GM12878 (cell line): ENCODE measurements at regions not wholly inside any gene's neighbourhood (a gene's known extent, or its start where the extent isn't known, plus 50 kb on each side); places are given as distances from the start of the nearest gene placed in this dataset.

ENCODE experiments used
- ATAC-seq: fragments of 200-7000 bp; cut with Tn5 transposase; 3 replicates; pipeline ENCODE4 v1.9.1; 2020; ENCODE audit warnings: mild to moderate bottlenecking, moderate library complexity
- BruUV-seq: library from RNA; stranded (reverse); fragments of 400-500 nt; replicated peaks from 2 replicates; lab custom pipeline; 2021; lab: Mats Ljungman, UMichigan
- CTCF ChIA-PET: fragments of 300-600 bp; sonication (Branson Sonifier 250); formaldehyde crosslinking; extraction: SDS; loops from one replicate; lab custom pipeline; 2021; ENCODE audit warnings: inconsistent platforms; lab: Yijun Ruan, JAX
- POLR2A ChIA-PET: fragments of 350-600 bp; formaldehyde crosslinking; extraction: SDS; loops from one replicate; lab custom pipeline; 2021; ENCODE audit warnings: inconsistent platforms; lab: Charles Lee
- RAD21 ChIA-PET: fragments of 300-600 bp; sonication (Branson Sonifier 250); formaldehyde crosslinking; loops from one replicate; lab custom pipeline; 2023; ENCODE audit warnings: antibody characterized with exemption; ENCODE audit not compliant: unreplicated experiment; lab: Charles Lee
- SMC1A ChIA-PET: fragments of 300-600 bp; sonication (Branson Sonifier 250); formaldehyde crosslinking; loops from one replicate; lab custom pipeline; 2023; ENCODE audit not compliant: unreplicated experiment, uncharacterized antibody; lab: Charles Lee
- DNase-seq: peaks from one replicate; pipeline ENCODE4 v3.0.0-alpha.2; 2011; ENCODE audit warnings: low read depth, low spot score
- FAIRE-seq: peaks from 3 replicates; lab custom pipeline; 2011; peaks lifted over from hg19 to GRCh38; lab: Jason Lieb, UNC
- H2AFZ ChIP-seq: 2 replicates; pipeline ENCODE4 v1.6.0; 2011; ENCODE audit warnings: low read depth, low read length, control low read depth; ENCODE audit not compliant: control insufficient read depth
- H3K27ac ChIP-seq: 2 replicates; pipeline ENCODE4 v1.5.1; 2011; ENCODE audit warnings: control low read depth; ENCODE audit not compliant: control insufficient read depth, insufficient read depth
- H3K27me3 ChIP-seq, 2 experiments: replicated peaks in 1 of 2; 2 replicates each; pipeline versions ENCODE4 v1.6.0 to v1.6.1; 2011; ENCODE audit warnings: low read length in 1 of 2; ENCODE audit not compliant: control insufficient read depth in 2 of 2, insufficient read depth in 2 of 2
- H3K36me3 ChIP-seq, 2 experiments: 2 replicates each; pipeline ENCODE4 v1.5.1; 2011; ENCODE audit warnings: low read length in 1 of 2; ENCODE audit not compliant: control insufficient read depth in 2 of 2, insufficient read depth in 2 of 2
- H3K4me1 ChIP-seq: 2 replicates; pipeline ENCODE4 v1.6.1; 2011; ENCODE audit warnings: mild to moderate bottlenecking, low read length, moderate library complexity, mixed read lengths; ENCODE audit not compliant: control insufficient read depth, insufficient read depth
- H3K4me2 ChIP-seq: 2 replicates; pipeline ENCODE4 v1.6.0; 2011; ENCODE audit warnings: control low read depth; ENCODE audit not compliant: control insufficient read depth, insufficient read depth
- H3K4me3 ChIP-seq: fragments of 200-600 bp; sonication (generic); 2 replicates; pipeline ENCODE4 v1.5.1; 2016
- H3K79me2 ChIP-seq: 2 replicates; pipeline ENCODE4 v1.6.0; 2011; ENCODE audit warnings: low read length; ENCODE audit not compliant: control insufficient read depth, insufficient read depth
- H3K9ac ChIP-seq: 2 replicates; pipeline ENCODE4 v1.8.0; 2011; ENCODE audit warnings: low read length, control low read depth, mixed read lengths; ENCODE audit not compliant: control insufficient read depth, insufficient read depth
- H3K9me3 ChIP-seq: replicated peaks from 3 replicates; pipeline ENCODE4 v1.5.1; 2011; ENCODE audit warnings: mild to moderate bottlenecking, low read length; ENCODE audit not compliant: control insufficient read depth, insufficient read depth
- H4K20me1 ChIP-seq: 2 replicates; pipeline ENCODE4 v1.6.0; 2011; ENCODE audit not compliant: control insufficient read depth, insufficient read depth
- ASH2L ChIP-seq: fragments of 300-600, 200-600 bp; sonication (generic); IDR thresholded peaks from 2 replicates; pipeline ENCODE4 v1.6.1; 2017; ENCODE audit warnings: low read depth, mild to moderate bottlenecking, borderline replicate concordance
- CBFB ChIP-seq: IDR thresholded peaks from 2 replicates; pipeline ENCODE4 v1.6.1; 2016; ENCODE audit warnings: antibody characterized with exemption, low read depth
- CHD1 ChIP-seq: IDR thresholded peaks from 2 replicates; pipeline ENCODE4 v1.6.1; 2012; ENCODE audit warnings: low read depth, low read length, improper control_type of control experiment
- E2F4 ChIP-seq: IDR thresholded peaks from 2 replicates; pipeline ENCODE4 v1.6.1; 2012; ENCODE audit warnings: low read depth, low read length, improper control_type of control experiment
- EP300 ChIP-seq, 2 experiments: fragments of 150-350 bp in 1 of 2; IDR thresholded peaks; 2 replicates each; pipeline ENCODE4 v1.6.1; 2011 to 2012; ENCODE audit warnings: low read depth in 2 of 2, low read length in 2 of 2, borderline replicate concordance in 1 of 2, improper control_type of control experiment in 1 of 2, inconsistent platforms in 1 of 2; ENCODE audit not compliant: control insufficient read depth in 1 of 2
- FOXK2 ChIP-seq: fragments of 450-650 bp; IDR thresholded peaks from 2 replicates; pipeline ENCODE4 v1.6.1; 2017; ENCODE audit warnings: mild to moderate bottlenecking, moderate library complexity
- HDAC6 ChIP-seq: fragments of 200-600 bp; sonication (generic); IDR thresholded peaks from one replicate; pipeline ENCODE4 v1.8.0; 2017; ENCODE audit warnings: antibody characterized with exemption; ENCODE audit not compliant: unreplicated experiment
- HDGF ChIP-seq: fragments of 450-650 bp; IDR thresholded peaks from 2 replicates; pipeline ENCODE4 v1.6.1; 2016; ENCODE audit warnings: antibody characterized with exemption
- IKZF2 ChIP-seq, 2 experiments: fragments of 450-650 bp; IDR thresholded peaks; 2 replicates each; pipeline ENCODE4 v1.6.1; 2017; ENCODE audit warnings: mild to moderate bottlenecking in 2 of 2, moderate library complexity in 2 of 2
- MAX ChIP-seq: IDR thresholded peaks from 2 replicates; pipeline ENCODE4 v1.6.1; 2012; ENCODE audit warnings: low read depth, low read length, improper control_type of control experiment
- MTA3 ChIP-seq: IDR thresholded peaks from 2 replicates; pipeline ENCODE4 v1.6.1; 2012; ENCODE audit warnings: low read length, inconsistent platforms, borderline replicate concordance
- PAX5 ChIP-seq: IDR thresholded peaks from 2 replicates; pipeline ENCODE4 v1.6.1; 2011; ENCODE audit warnings: low read depth, low read length, borderline replicate concordance
- RAD51 ChIP-seq: fragments of 450-650 bp; IDR thresholded peaks from 2 replicates; pipeline ENCODE4 v1.6.1; 2016; ENCODE audit warnings: moderate library complexity, mild to moderate bottlenecking, inconsistent platforms
- SIX5 ChIP-seq: IDR thresholded peaks from 2 replicates; pipeline ENCODE4 v1.6.1; 2011; ENCODE audit warnings: mild to moderate bottlenecking, low read depth, low read length, moderate library complexity; ENCODE audit not compliant: severe bottlenecking
- SMAD5 ChIP-seq: IDR thresholded peaks from 2 replicates; pipeline ENCODE4 v1.6.1; 2016; ENCODE audit warnings: antibody characterized with exemption, low read depth
- SMARCA5 ChIP-seq: fragments of 450-650 bp; IDR thresholded peaks from 2 replicates; pipeline ENCODE4 v1.6.1; 2017; ENCODE audit warnings: mild to moderate bottlenecking
- SMC3 ChIP-seq: IDR thresholded peaks from 2 replicates; pipeline ENCODE4 v1.6.1; 2011; ENCODE audit warnings: low read length, improper control_type of control experiment, borderline replicate concordance
- STAT1 ChIP-seq: fragments of 450-650 bp; conservative IDR thresholded peaks from 2 replicates; pipeline ENCODE4 v1.6.1; 2014; ENCODE audit warnings: antibody characterized with exemption, mild to moderate bottlenecking
- TBL1XR1 ChIP-seq: IDR thresholded peaks from 2 replicates; pipeline ENCODE4 v1.6.1; 2012; ENCODE audit warnings: low read depth, low read length, improper control_type of control experiment
- TCF7 ChIP-seq: IDR thresholded peaks from 2 replicates; pipeline ENCODE4 v1.6.1; 2014; ENCODE audit warnings: antibody characterized with exemption, borderline replicate concordance
- WGBS: methylation state at CpG from one replicate; pipeline ENCODE4 v1.1.6; 2016; ENCODE audit warnings: low lambda C conversion rate; ENCODE audit not compliant: insufficient replicate concordance, insufficient coverage; ENCODE audit errors: missing lambda C conversion rate; 5-methylcytosine and 5-hydroxymethylcytosine counted together
- in situ Hi-C: fragments of 300-500 bp; cut with MboI; formaldehyde crosslinking; loops from 9 replicates; pipeline ENCODE4 v1.14.3; 2018; ENCODE audit warnings: mixed read lengths
- intact Hi-C: fragments of 100-400 bp; cut with micrococcal nuclease; formaldehyde crosslinking; loops from one replicate; pipeline ENCODE4 v1.14.2; 2022; ENCODE audit not compliant: unreplicated experiment

GRCh38 chr9:87375397-87376073, 122.1 kb upstream of the DAPK1 start:
- no peaks in the 10 kb centered on the region for H3K27me3 ChIP-seq
- no TSS peak for BruUV-seq
- RAD21 ChIA-PET: interaction anchor here (1.1 to 1.8 kb wide), 2 partner anchors 11 to 88 kb away, joined by 3 to 5 read pairs; no protein-coding TSS in a partner anchor
- SMC1A ChIA-PET: interaction anchor here (0.6 to 1.3 kb wide), 3 partner anchors 14 to 156 kb away, joined by 3 to 6 read pairs (median 3); no protein-coding TSS in a partner anchor
- H3K4me1 ChIP-seq: peaks cover 5% of the 10 kb centered on the region
- TF ChIP-seq ASH2L (no peak), TBL1XR1 (no peak), MTA3 (no peak)
- intact Hi-C loops (no loop called here), in situ Hi-C loops (no loop called here)
- DNase-seq: no peak
- FAIRE-seq: no peak
- POLR2A ChIA-PET: no interaction called here
- no peaks in the 10 kb centered on the region for H3K9me3 ChIP-seq
- no peaks in the 10 kb centered on the region for H3K79me2 ChIP-seq
- H3K4me3 ChIP-seq: no peak overlapping the region
- H3K27ac ChIP-seq: no peak overlapping the region
- no peaks in the 10 kb centered on the region for H3K36me3 ChIP-seq
- 74% methylated on average over 6 of the region's 7 CpGs for WGBS
- H3K9ac ChIP-seq: no peak overlapping the region
- no peak for ATAC-seq
- no peak overlapping the region for H3K4me2 ChIP-seq
- no peak overlapping the region for H2AFZ ChIP-seq
- CTCF ChIA-PET: interaction anchor here (1.0 kb wide), 1 partner anchor 21 kb away, joined by 3 read pairs; no protein-coding TSS in a partner anchor
- no peaks in the 10 kb centered on the region for H4K20me1 ChIP-seq

GRCh38 chr9:87378676-87379075, 119.0 kb upstream of the DAPK1 start:
- CTCF ChIA-PET: interaction anchor here (0.6 to 0.7 kb wide), 2 partner anchors 12 to 1356 kb away, joined by 3 read pairs; no protein-coding TSS in a partner anchor
- DNase-seq: no peak
- TF ChIP-seq RAD51: no peak
- no peak for TF ChIP-seq EP300 (IDR thresholded peaks at IDR 0.05; ENCODE audit: borderline replicate concordance in 1 of 2, control insufficient read depth in 1 of 2, low read depth in 2 of 2, low read length in 2 of 2)
- TF ChIP-seq STAT1: no peak
- TF ChIP-seq SMC3: no peak
- no peak for TF ChIP-seq TCF7
- no peak for TF ChIP-seq SIX5
- TF ChIP-seq HDAC6: no peak
- no peak for TF ChIP-seq SMAD5
- TF ChIP-seq FOXK2: no peak
- no peak for TF ChIP-seq HDGF
- no peak for TF ChIP-seq E2F4
- TF ChIP-seq MAX: no peak
- TF ChIP-seq SMARCA5: no peak
- TF ChIP-seq CHD1: no peak
- no peak for TF ChIP-seq CBFB
- no peak for TF ChIP-seq PAX5
- TF ChIP-seq IKZF2 (IDR thresholded peaks at IDR 0.05): no peak

More at GRCh38 chr9:87378676-87379075, 119.0 kb upstream of the DAPK1 start:
- Histone ChIP-seq H3K79me2 (no peaks in the 10 kb centered on the region), H3K4me1 (peaks cover 5% of the 10 kb centered on the region), H3K9ac (no peak overlapping the region), H3K9me3 (no peaks in the 10 kb centered on the region), H2AFZ (no peak overlapping the region), H3K36me3 (no peaks in the 10 kb centered on the region), H3K27me3 (no peaks in the 10 kb centered on the region), H3K4me3 (no peak overlapping the region), H3K27ac (no peak overlapping the region), H3K4me2 (no peak overlapping the region), H4K20me1 (no peaks in the 10 kb centered on the region)
- ChIA-PET SMC1A (no interaction called here), RAD21 (no interaction called here), POLR2A (no interaction called here)
- intact Hi-C loops (no loop called here), in situ Hi-C loops (no loop called here)
- ATAC-seq (no peak), FAIRE-seq (no peak)
- 90% methylated on average over 1 of the region's 1 CpG for WGBS
- no TSS peak for BruUV-seq
